CD14-positive monocyte (primary cell): ENCODE measurements at regions not wholly inside any gene's neighbourhood (a gene's known extent, or its start where the extent isn't known, plus 50 kb on each side); places are given as distances from the start of the nearest gene placed in this dataset.

Source experiments
- DNase-seq, 3 donors: peaks; one replicate each; pipeline ENCODE4 v3.0.0-alpha.2; 2011 to 2022
- H2AFZ ChIP-seq: 2 replicates; pipeline ENCODE4 v1.6.0; 2012; ENCODE audit warnings: mild to moderate bottlenecking, low read depth, low read length, inconsistent platforms; ENCODE audit not compliant: insufficient read depth, poor library complexity, severe bottlenecking
- H3K27ac ChIP-seq, 2 donors: 1 replicate in 1 of 2; 2 replicates in 1 of 2; pipeline ENCODE4 v1.5.1; 2012 to 2013; ENCODE audit warnings: low read length in 2 of 2, control low read depth in 1 of 2, inconsistent platforms in 1 of 2, low read depth in 1 of 2, mild to moderate bottlenecking in 1 of 2
- H3K27me3 ChIP-seq, 2 donors: one replicate each; pipeline versions ENCODE4 v1.6.0 to v1.6.1; 2011 to 2013; ENCODE audit warnings: low read length in 2 of 2; ENCODE audit not compliant: control insufficient read depth in 2 of 2, insufficient read depth in 2 of 2
- H3K36me3 ChIP-seq, 2 donors: replicated peaks in 1 of 2; 1 replicate in 1 of 2; 2 replicates in 1 of 2; pipeline versions ENCODE4 v1.5.1 to v1.6.1; 2012 to 2013; ENCODE audit warnings: low read length in 2 of 2, control low read depth in 1 of 2, inconsistent platforms in 1 of 2, mild to moderate bottlenecking in 1 of 2; ENCODE audit not compliant: insufficient read depth in 2 of 2, control insufficient read depth in 1 of 2
- H3K4me1 ChIP-seq, 2 donors: 1 replicate in 1 of 2; 2 replicates in 1 of 2; pipeline versions ENCODE4 v1.5.1 to v1.6.1; 2012 to 2013; ENCODE audit warnings: low read length in 2 of 2, control low read depth in 1 of 2, inconsistent platforms in 1 of 2, mild to moderate bottlenecking in 1 of 2, moderate library complexity in 1 of 2; ENCODE audit not compliant: insufficient read depth in 2 of 2, control insufficient read depth in 1 of 2
- H3K4me2 ChIP-seq: replicated peaks from 2 replicates; pipeline ENCODE3; 2012; ENCODE audit warnings: low read length, moderate library complexity, mild to moderate bottlenecking; ENCODE audit not compliant: poor library complexity, severe bottlenecking; ENCODE audit errors: extremely low read depth
- H3K4me3 ChIP-seq, 3 experiments: fragments of 200-600 bp in 1 of 3; sonication (generic) in 1 of 3; replicated peaks in 1 of 3; 1 replicate in 2 of 3; 2 replicates in 1 of 3; pipeline ENCODE4 v1.5.1; 2011 to 2013; ENCODE audit warnings: low read length in 3 of 3, mild to moderate bottlenecking in 3 of 3, control low read depth in 2 of 3, low read depth in 2 of 3, inconsistent platforms in 1 of 3, moderate library complexity in 1 of 3
- H3K79me2 ChIP-seq: 2 replicates; pipeline ENCODE4 v1.6.0; 2012; ENCODE audit warnings: mild to moderate bottlenecking, control low read depth, inconsistent platforms, low read length, moderate library complexity; ENCODE audit not compliant: insufficient read depth
- H3K9ac ChIP-seq: 2 replicates; pipeline ENCODE4 v1.6.0; 2017; ENCODE audit warnings: low read length, mild to moderate bottlenecking; ENCODE audit not compliant: insufficient read depth, poor library complexity, severe bottlenecking
- H3K9me3 ChIP-seq, 2 donors: replicated peaks in 1 of 2; 1 replicate in 1 of 2; 2 replicates in 1 of 2; pipeline versions ENCODE4 v1.5.1 to v1.6.1; 2012 to 2013; ENCODE audit warnings: low read length in 2 of 2, control low read depth in 1 of 2; ENCODE audit not compliant: control insufficient read depth in 1 of 2, insufficient read depth in 1 of 2
- H4K20me1 ChIP-seq: 2 replicates; pipeline ENCODE4 v1.6.0; 2012; ENCODE audit warnings: mild to moderate bottlenecking, low read length, control low read depth, moderate library complexity; ENCODE audit not compliant: insufficient read depth
- H3K27ac Mint-ChIP-seq, 7 donors: one replicate each; pipeline ENCODE4 v1.8.0; 2020; ENCODE audit warnings: mild to moderate bottlenecking in 7 of 7, mixed read lengths in 7 of 7, moderate library complexity in 6 of 7, inconsistent platforms in 2 of 7
- H3K27me3 Mint-ChIP-seq, 3 donors: one replicate each; pipeline ENCODE4 v1.8.0; 2021 to 2022; ENCODE audit warnings: low read depth in 3 of 3, mild to moderate bottlenecking in 3 of 3, mixed read lengths in 3 of 3, moderate library complexity in 3 of 3, inconsistent platforms in 1 of 3
- H3K36me3 Mint-ChIP-seq, 2 donors: one replicate each; pipeline ENCODE4 v1.8.0; 2020; ENCODE audit warnings: mixed read lengths in 2 of 2, inconsistent platforms in 1 of 2, mild to moderate bottlenecking in 1 of 2
- H3K4me1 Mint-ChIP-seq: one replicate; pipeline ENCODE4 v1.8.0; 2020; ENCODE audit warnings: mild to moderate bottlenecking, mixed read lengths
- H3K4me3 Mint-ChIP-seq, 2 donors: one replicate each; pipeline ENCODE4 v1.8.0; 2020; ENCODE audit warnings: mild to moderate bottlenecking in 2 of 2, mixed read lengths in 2 of 2, moderate library complexity in 1 of 2
- H3K9me3 Mint-ChIP-seq, 7 donors: one replicate each; pipeline ENCODE4 v1.8.0; 2020 to 2022; ENCODE audit warnings: mixed read lengths in 7 of 7, mild to moderate bottlenecking in 6 of 7, moderate library complexity in 6 of 7, inconsistent platforms in 2 of 7
- WGBS: methylation state at CpG from one replicate; pipeline ENCODE4 v1.1.5; 2013; ENCODE audit warnings: missing lambda C conversion rate; ENCODE audit not compliant: insufficient coverage; 5-methylcytosine and 5-hydroxymethylcytosine counted together
- intact Hi-C, 2 donors: fragments of 100-400 bp; cut with micrococcal nuclease; formaldehyde crosslinking; loops; one replicate each; pipeline versions ENCODE4 v1.15.0 to v1.15.1; 2023
- TF ChIP-seq, protein P1 (sequence below): fragments of 200-600 bp; IDR thresholded peaks from one replicate; pipeline ENCODE4 v1.8.0; 2022; ENCODE audit warnings: antibody characterized with exemption, mild to moderate bottlenecking

DNA sequence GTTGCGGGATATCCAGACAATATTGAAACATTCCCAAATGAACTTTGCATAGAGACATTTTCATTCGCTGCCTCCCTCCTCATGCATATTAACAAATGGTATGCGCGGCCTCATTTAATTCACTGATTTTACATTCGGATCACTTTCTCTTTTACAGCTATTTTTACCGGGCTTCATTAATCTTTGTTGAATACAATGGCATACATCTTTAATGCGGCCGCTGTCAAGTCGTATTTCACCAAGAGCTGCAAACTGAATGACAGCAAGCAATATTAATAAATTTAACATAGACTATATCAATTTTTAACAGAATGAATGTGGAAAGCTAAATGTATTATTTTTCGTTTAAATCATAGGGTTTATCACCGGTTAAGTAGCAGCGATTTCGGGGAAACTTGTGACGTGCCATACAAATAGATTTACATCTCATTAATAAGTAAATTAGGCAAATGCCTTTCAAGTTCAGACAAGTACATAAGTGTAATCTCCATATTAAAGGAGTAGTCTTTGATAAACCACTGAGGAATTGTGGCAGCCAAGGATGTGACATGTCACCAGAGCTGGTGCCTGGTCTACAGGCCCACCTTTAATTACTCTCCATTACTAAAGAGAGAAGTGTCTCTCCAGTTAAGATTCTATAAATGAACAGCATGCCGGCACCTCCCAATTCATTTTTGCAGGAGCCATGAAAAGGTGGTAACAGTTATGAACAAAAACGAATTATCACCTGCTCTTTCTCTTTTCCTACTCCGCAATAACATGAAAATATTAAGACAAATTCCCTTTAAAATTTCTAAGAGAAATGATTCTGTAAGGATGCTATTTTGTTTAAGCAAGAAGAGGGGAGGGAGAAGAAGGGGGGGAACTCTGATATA, 568.9 kb upstream of the MKI67 start:
- H3K27ac Mint-ChIP-seq: no peak overlapping the region
- Histone ChIP-seq H3K36me3 (no peaks in the 10 kb centered on the region), H3K27ac (no peak overlapping the region), H3K79me2 (no peaks in the 10 kb centered on the region), H2AFZ (no peak overlapping the region), H3K4me3 (no peak overlapping the region), H4K20me1 (no peaks in the 10 kb centered on the region), H3K9ac (no peak overlapping the region), H3K27me3 (no peaks in the 10 kb centered on the region), H3K4me1 (no peaks in the 10 kb centered on the region), H3K9me3 (no peaks in the 10 kb centered on the region), H3K4me2 (no peak overlapping the region)
- H3K9me3 Mint-ChIP-seq: no peaks in the 10 kb centered on the region
- no peak overlapping the region for H3K4me3 Mint-ChIP-seq
- 96% methylated on average over 7 of the region's 17 CpGs for WGBS
- no peaks in the 10 kb centered on the region for H3K36me3 Mint-ChIP-seq
- TF ChIP-seq, protein P1, sequence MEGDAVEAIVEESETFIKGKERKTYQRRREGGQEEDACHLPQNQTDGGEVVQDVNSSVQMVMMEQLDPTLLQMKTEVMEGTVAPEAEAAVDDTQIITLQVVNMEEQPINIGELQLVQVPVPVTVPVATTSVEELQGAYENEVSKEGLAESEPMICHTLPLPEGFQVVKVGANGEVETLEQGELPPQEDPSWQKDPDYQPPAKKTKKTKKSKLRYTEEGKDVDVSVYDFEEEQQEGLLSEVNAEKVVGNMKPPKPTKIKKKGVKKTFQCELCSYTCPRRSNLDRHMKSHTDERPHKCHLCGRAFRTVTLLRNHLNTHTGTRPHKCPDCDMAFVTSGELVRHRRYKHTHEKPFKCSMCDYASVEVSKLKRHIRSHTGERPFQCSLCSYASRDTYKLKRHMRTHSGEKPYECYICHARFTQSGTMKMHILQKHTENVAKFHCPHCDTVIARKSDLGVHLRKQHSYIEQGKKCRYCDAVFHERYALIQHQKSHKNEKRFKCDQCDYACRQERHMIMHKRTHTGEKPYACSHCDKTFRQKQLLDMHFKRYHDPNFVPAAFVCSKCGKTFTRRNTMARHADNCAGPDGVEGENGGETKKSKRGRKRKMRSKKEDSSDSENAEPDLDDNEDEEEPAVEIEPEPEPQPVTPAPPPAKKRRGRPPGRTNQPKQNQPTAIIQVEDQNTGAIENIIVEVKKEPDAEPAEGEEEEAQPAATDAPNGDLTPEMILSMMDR: no peak
- intact Hi-C loops: no loop called here
- no peaks in the 10 kb centered on the region for H3K4me1 Mint-ChIP-seq
- no peak for DNase-seq
- peaks cover 2 to 6% (median 3%) of the 10 kb centered on the region in 3 donors for H3K27me3 Mint-ChIP-seq

DNA sequence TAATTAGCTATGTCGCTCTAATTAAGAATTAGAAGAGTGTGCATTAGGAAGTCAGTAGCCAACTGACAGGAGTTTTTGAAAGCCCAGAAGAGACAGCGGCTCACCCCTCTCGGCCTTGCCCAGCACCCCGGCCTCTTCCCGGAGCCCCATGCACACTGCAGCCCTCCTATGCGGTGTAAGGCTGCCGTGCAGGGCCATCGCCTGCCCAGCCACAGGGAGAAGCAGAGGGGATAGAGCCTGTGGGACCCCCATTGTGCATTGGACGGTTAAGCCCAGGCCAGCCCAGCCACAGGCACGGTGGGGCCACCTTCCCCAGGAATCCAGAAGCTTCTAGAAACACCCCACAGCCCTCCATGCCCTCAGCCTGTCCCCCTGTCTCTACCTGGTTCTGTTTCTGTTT, 569.7 kb upstream of the MKI67 start:
- intact Hi-C loops: no loop called here
- TF ChIP-seq, protein P1: no peak
- Histone ChIP-seq H3K4me1 (no peaks in the 10 kb centered on the region), H3K27me3 (no peaks in the 10 kb centered on the region), H3K9me3 (no peaks in the 10 kb centered on the region), H2AFZ (no peak overlapping the region), H3K4me3 (no peak overlapping the region), H3K27ac (no peak overlapping the region), H3K9ac (no peak overlapping the region), H3K36me3 (no peaks in the 10 kb centered on the region), H3K4me2 (no peak overlapping the region), H4K20me1 (no peaks in the 10 kb centered on the region), H3K79me2 (no peaks in the 10 kb centered on the region)
- Mint-ChIP-seq H3K27ac (no peak overlapping the region), H3K4me3 (no peak overlapping the region), H3K9me3 (no peaks in the 10 kb centered on the region), H3K36me3 (no peaks in the 10 kb centered on the region), H3K4me1 (no peaks in the 10 kb centered on the region), H3K27me3 (peaks cover 2 to 5% (median 3%) of the 10 kb centered on the region in 3 donors)
- WGBS: 85% methylated on average over 9 of the region's 10 CpGs
- no peak for DNase-seq
